AG09309 (cell line): ENCODE measurements at regions not wholly inside any gene's neighbourhood (a gene's known extent, or its start where the extent isn't known, plus 50 kb on each side); places are given as distances from the start of the nearest gene placed in this dataset.
"Not testable (repeated sequence)": the region's sequence is repeated elsewhere in the genome, so short reads cannot be mapped to it uniquely, and the experiment has no call there.

ENCODE experiments used
- DNase-seq: peaks from one replicate; pipeline ENCODE4 v3.0.0-alpha.2; 2010; ENCODE audit warnings: low read depth
- H3K4me3 ChIP-seq: 2 replicates; pipeline ENCODE4 v1.5.1; 2011; ENCODE audit warnings: mild to moderate bottlenecking, low read depth, low read length, moderate library complexity; ENCODE audit not compliant: control insufficient read depth
- TF ChIP-seq, protein P1 (sequence below): IDR thresholded peaks from 2 replicates; pipeline ENCODE4 v1.5.1; 2011; ENCODE audit warnings: mild to moderate bottlenecking, low read depth, low read length, inconsistent platforms; ENCODE audit not compliant: insufficient read depth, control insufficient read depth; ENCODE audit errors: missing control alignments

GRCh38 chr2:75846683-75847190 lies 136.0 kb upstream of the GCFC2 start:
- H3K4me3 ChIP-seq, result no peak overlapping the region
- DNase-seq, result no peak
- TF ChIP-seq, protein P1, sequence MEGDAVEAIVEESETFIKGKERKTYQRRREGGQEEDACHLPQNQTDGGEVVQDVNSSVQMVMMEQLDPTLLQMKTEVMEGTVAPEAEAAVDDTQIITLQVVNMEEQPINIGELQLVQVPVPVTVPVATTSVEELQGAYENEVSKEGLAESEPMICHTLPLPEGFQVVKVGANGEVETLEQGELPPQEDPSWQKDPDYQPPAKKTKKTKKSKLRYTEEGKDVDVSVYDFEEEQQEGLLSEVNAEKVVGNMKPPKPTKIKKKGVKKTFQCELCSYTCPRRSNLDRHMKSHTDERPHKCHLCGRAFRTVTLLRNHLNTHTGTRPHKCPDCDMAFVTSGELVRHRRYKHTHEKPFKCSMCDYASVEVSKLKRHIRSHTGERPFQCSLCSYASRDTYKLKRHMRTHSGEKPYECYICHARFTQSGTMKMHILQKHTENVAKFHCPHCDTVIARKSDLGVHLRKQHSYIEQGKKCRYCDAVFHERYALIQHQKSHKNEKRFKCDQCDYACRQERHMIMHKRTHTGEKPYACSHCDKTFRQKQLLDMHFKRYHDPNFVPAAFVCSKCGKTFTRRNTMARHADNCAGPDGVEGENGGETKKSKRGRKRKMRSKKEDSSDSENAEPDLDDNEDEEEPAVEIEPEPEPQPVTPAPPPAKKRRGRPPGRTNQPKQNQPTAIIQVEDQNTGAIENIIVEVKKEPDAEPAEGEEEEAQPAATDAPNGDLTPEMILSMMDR, result no peak

DNA sequence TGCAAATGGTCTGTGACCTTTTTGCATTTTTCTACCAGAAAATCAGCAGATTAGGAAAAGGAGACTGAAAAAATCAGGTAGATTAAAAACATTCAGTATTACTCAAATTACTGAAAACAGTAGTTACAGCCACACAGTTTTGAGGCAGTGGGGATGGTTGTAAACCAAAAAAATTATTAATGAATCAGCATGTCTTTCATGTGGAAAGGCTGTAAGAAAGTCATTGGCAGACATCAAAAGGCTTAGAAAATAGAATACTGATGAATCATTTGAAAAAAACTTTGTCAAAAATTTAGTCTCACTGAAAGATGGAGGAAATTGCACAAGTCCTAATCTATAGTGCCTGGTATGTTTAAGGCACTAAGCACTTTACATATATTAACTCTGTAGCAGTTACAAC lies 133.9 kb upstream of the GCFC2 start:
- no peak for DNase-seq
- TF ChIP-seq, protein P1, result no peak
- no peak overlapping the region for H3K4me3 ChIP-seq

GRCh38 chr2:75834588-75834987 lies 123.9 kb upstream of the GCFC2 start:
- DNase-seq, H3K4me3 ChIP-seq: not testable (repeated sequence)

- H3K4me3 ChIP-seq, result no peak overlapping the region
- TF ChIP-seq, protein P1, result no peak
- DNase-seq, result no peak
Observed at GRCh38 chr2:75833386-75833785, 122.7 kb upstream of the GCFC2 start.

GRCh38 chr2:75828826-75829225 lies 118.1 kb upstream of the GCFC2 start:
- DNase-seq, result no peak
- TF ChIP-seq, protein P1, result no peak
- H3K4me3 ChIP-seq, result no peak overlapping the region

DNA sequence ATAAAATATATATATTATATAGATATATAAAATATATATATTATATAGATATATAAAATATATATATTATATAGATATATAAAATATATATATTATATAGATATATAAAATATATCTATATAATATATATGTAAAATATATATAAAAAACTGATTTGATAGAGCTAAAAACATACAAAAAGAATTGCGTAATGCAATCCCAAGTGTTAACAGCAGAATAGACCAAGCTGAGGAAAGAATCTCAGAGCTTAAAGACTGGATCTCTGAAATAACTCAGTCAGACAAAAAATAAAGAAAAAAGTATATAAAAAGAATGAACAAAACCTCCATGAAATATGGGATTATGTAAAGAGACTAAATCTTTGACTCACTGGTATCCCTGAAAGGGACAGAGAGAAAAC lies 112.8 kb upstream of the GCFC2 start:
- not testable (repeated sequence) for DNase-seq, H3K4me3 ChIP-seq

DNA sequence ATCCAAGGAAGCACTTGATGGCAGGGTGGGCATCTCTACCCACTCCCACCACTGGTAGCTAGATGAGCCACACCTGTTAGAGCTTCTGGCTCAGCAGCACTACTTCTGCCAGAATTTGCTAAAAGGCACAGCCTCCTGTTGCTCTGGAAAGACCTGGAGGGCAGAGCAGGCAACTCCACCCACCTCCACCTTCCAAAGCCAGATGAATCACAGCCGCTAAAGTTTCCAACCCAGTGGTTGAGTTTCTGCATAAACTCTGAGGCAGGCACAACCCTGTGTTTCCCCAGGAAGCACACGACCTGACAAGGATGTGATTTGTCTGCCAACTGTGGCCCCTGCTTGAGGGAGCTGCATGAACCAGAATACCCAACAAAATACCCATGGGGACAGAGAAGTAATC lies 111.6 kb upstream of the GCFC2 start:
- no peak for DNase-seq
- TF ChIP-seq, protein P1, result no peak
- H3K4me3 ChIP-seq, result no peak overlapping the region

GRCh38 chr2:75820693-75821092 lies 110.0 kb upstream of the GCFC2 start:
- no peak overlapping the region for H3K4me3 ChIP-seq
- no peak for DNase-seq

More at GRCh38 chr2:75820693-75821092, 110.0 kb upstream of the GCFC2 start:
- TF ChIP-seq, protein P1, result no peak
